ENCODE measurements at regions not wholly inside any gene's neighbourhood (a gene's known extent, or its start where the extent isn't known, plus 50 kb on each side); places are given as distances from the start of the nearest gene placed in this dataset.

DNA sequence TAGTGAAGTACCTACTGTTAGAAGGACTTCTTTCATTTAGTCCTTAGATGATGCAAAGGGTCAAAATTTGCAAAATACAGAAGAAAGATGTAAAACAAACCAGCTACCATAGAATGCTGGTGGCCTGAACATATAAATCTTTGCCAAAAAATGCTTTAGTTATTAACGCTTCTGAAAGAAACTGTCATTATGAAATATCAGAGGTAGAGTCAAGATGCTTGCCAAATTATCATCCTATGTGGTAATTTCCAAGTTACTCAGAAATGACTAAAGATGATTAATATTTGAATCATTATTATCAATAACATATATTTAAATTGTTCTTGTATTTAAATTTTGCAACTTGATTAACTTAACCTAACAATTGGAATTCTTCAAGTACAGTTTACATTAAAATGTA is 588.4 kb upstream of the FAM241A start:
- TF ChIP-seq, protein P1, sequence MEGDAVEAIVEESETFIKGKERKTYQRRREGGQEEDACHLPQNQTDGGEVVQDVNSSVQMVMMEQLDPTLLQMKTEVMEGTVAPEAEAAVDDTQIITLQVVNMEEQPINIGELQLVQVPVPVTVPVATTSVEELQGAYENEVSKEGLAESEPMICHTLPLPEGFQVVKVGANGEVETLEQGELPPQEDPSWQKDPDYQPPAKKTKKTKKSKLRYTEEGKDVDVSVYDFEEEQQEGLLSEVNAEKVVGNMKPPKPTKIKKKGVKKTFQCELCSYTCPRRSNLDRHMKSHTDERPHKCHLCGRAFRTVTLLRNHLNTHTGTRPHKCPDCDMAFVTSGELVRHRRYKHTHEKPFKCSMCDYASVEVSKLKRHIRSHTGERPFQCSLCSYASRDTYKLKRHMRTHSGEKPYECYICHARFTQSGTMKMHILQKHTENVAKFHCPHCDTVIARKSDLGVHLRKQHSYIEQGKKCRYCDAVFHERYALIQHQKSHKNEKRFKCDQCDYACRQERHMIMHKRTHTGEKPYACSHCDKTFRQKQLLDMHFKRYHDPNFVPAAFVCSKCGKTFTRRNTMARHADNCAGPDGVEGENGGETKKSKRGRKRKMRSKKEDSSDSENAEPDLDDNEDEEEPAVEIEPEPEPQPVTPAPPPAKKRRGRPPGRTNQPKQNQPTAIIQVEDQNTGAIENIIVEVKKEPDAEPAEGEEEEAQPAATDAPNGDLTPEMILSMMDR (IDR thresholded peaks at IDR 0.05; ENCODE audit: low read length) = no peak
- TF ChIP-seq EZH2 (optimal IDR thresholded peaks at IDR 0.05; ENCODE audit: low read depth, low read length) (no peak), EZH2phosphoT487 (IDR thresholded peaks at IDR 0.05; ENCODE audit: low read length) (no peak)

All from MM.1S (cell line).